ENCODE measurements at regions not wholly inside any gene's neighbourhood (a gene's known extent, or its start where the extent isn't known, plus 50 kb on each side); places are given as distances from the start of the nearest gene placed in this dataset.

- ATAC-seq: no peak
Measured at GRCh38 chr2:126515471-126515870, 140.5 kb upstream of the GYPC start.

GRCh38 chr2:126518196-126518595 lies 137.8 kb upstream of the GYPC start:
- ATAC-seq: no peak

- ATAC-seq: no peak
Measured at GRCh38 chr2:126527836-126528490, 128.0 kb upstream of the GYPC start.

GRCh38 chr2:126531029-126531428 lies 124.9 kb upstream of the GYPC start:
- ATAC-seq: no peak

GRCh38 chr2:126534478-126534877 lies 121.5 kb upstream of the GYPC start:
- ATAC-seq: no peak

GRCh38 chr2:126535408-126535807 lies 120.5 kb upstream of the GYPC start:
- no peak for ATAC-seq

GRCh38 chr2:126536605-126537200 lies 119.3 kb upstream of the GYPC start:
- ATAC-seq: no peak

GRCh38 chr2:126539101-126539500 lies 116.9 kb upstream of the GYPC start:
- no peak for ATAC-seq

- ATAC-seq: no peak
Measured at GRCh38 chr2:126542247-126542646, 113.7 kb upstream of the GYPC start.

GRCh38 chr2:126543081-126543480 lies 112.9 kb upstream of the GYPC start:
- no peak for ATAC-seq

GRCh38 chr2:126558029-126558428 lies 97.9 kb upstream of the GYPC start:
- ATAC-seq: no peak

GRCh38 chr2:126568734-126569133 lies 87.2 kb upstream of the GYPC start:
- ATAC-seq: no peak

- no peak for ATAC-seq
Measured at GRCh38 chr2:126571403-126571802, 84.6 kb upstream of the GYPC start.

GRCh38 chr2:126575631-126576030 lies 80.3 kb upstream of the GYPC start:
- no peak for ATAC-seq

- ATAC-seq: no peak
Measured at GRCh38 chr2:126579868-126580267, 76.1 kb upstream of the GYPC start.

- no peak for ATAC-seq
Measured at GRCh38 chr2:126586317-126586716, 69.6 kb upstream of the GYPC start.

GRCh38 chr2:126599062-126599461 lies 56.9 kb upstream of the GYPC start:
- no peak for ATAC-seq

- no peak for ATAC-seq
Measured at GRCh38 chr2:126600742-126601141, 55.2 kb upstream of the GYPC start.

GRCh38 chr2:126602334-126602733 lies 53.6 kb upstream of the GYPC start:
- ATAC-seq: no peak

Measured in activated CD4-positive, CD25-positive, alpha-beta regulatory T cell treated with anti-CD3 and anti-CD28 coated beads, Interleukin-2, amount 50 U/mL, for 24 hours (primary cell).